ENCODE measurements at regions not wholly inside any gene's neighbourhood (a gene's known extent, or its start where the extent isn't known, plus 50 kb on each side); places are given as distances from the start of the nearest gene placed in this dataset.

DNA sequence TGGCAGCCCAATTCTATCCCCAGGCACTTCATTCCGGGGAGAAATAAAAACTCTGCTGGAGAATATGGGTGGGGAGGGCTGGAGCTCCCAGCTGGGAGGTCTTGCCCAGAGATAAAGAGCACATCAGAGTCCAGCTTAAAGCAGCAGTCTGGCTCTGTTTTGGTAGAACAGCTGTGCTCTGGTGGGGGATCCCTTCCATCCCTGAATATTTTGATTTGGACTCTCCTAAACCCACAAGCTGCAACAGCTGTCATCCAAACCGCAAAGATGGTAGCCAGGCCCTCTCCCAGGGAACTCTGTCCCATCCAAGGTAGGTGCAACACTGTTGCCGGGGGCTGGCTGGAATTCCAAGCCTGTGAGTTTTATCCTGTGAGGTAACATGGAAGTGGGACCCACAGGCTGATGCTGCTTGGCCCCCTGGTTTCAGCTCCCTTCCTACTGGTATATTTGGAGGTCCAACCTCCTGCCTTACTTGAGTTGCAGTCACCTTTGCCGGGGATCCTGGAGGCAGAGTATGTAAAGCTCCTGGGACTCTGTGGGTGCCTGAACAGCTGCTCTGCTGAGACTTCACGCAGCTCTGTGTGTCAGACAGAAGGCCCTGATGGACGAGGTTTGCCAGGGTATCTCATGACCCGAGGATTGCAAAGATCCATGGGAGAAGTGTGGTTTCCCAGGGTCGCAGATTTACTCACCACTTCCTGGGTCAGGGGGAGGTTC, 203.5 kb upstream of the ITM2A start:
- TF ChIP-seq POLR2A (IDR thresholded peaks at IDR 0.05): no peak
- no peak for TF ChIP-seq CTCF (IDR thresholded peaks at IDR 0.05)

Measured in right lobe of liver (tissue), 4 donors.